Cardiac muscle cell (in vitro differentiated cells and primary cell): ENCODE measurements at regions not wholly inside any gene's neighbourhood (a gene's known extent, or its start where the extent isn't known, plus 50 kb on each side); places are given as distances from the start of the nearest gene placed in this dataset.
"Not testable (repeated sequence)": the region's sequence is repeated elsewhere in the genome, so short reads cannot be mapped to it uniquely, and the experiment has no call there.

Source experiments
- DNase-seq, 2 donors: peaks; one replicate each; pipeline versions ENCODE4 v3.0.0 to v3.0.0-alpha.2; 2010 to 2017; ENCODE audit warnings: low read depth in 1 of 2, low spot score in 1 of 2
- H3K27ac ChIP-seq: fragments of 200-600 bp; sonication (generic); 2 replicates; pipeline ENCODE4 v1.5.1; 2016
- H3K27me3 ChIP-seq: fragments of 200-600 bp; sonication (generic); 2 replicates; pipeline ENCODE4 v1.6.0; 2016; ENCODE audit warnings: control low read depth
- H3K36me3 ChIP-seq: fragments of 200-600 bp; sonication (generic); 2 replicates; pipeline ENCODE4 v1.5.1; 2016; ENCODE audit warnings: control low read depth
- H3K4me1 ChIP-seq: fragments of 200-600 bp; sonication (generic); 2 replicates; pipeline ENCODE4 v1.8.1; 2017; ENCODE audit warnings: low read depth, mild to moderate bottlenecking, mixed run types
- H3K4me3 ChIP-seq: fragments of 200-600 bp; sonication (generic); 2 replicates; pipeline ENCODE4 v1.5.1; 2016; ENCODE audit warnings: mild to moderate bottlenecking
- H3K9me3 ChIP-seq: fragments of 200-600 bp; sonication (generic); 2 replicates; pipeline ENCODE4 v1.5.1; 2017; ENCODE audit warnings: low read depth, mild to moderate bottlenecking, control low read depth
- CTCF ChIP-seq: IDR thresholded peaks from 2 replicates; pipeline ENCODE4 v1.5.1; 2012; ENCODE audit warnings: low read depth, mild to moderate bottlenecking, low read length

GRCh38 chr15:25247407-25248038, 191.3 kb downstream of the UBE3A start:
- Histone ChIP-seq H3K9me3 (no peaks in the 10 kb centered on the region), H3K27me3 (no peaks in the 10 kb centered on the region), H3K27ac (no peak overlapping the region), H3K4me3 (no peak overlapping the region), H3K36me3 (no peaks in the 10 kb centered on the region), H3K4me1 (no peaks in the 10 kb centered on the region)
- DNase-seq, result no peak
- no peak for TF ChIP-seq CTCF

DNA sequence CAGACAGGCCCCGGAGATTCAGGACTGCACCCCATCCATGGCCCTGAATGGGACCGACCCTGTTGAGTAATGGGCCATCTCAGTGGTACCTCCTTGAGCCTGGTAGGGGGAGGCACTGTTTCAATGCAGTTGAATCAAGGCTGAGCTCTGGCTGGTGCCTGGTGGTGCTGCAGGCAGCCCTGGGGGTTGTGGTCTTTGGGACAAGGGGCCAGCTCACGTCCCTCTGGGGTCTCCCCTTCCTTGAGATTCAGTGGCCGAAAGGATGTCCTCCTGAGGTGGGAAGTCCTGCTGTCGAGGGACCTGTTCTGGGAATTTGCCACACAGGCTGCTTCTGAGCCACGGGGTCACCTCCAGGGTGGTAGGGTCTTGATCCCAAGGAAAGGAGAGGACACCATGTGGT, 190.7 kb downstream of the UBE3A start:
- not testable (repeated sequence) for DNase-seq, H3K36me3 ChIP-seq, H3K27ac ChIP-seq, H3K9me3 ChIP-seq, H3K4me1 ChIP-seq, H3K27me3 ChIP-seq, H3K4me3 ChIP-seq

DNA sequence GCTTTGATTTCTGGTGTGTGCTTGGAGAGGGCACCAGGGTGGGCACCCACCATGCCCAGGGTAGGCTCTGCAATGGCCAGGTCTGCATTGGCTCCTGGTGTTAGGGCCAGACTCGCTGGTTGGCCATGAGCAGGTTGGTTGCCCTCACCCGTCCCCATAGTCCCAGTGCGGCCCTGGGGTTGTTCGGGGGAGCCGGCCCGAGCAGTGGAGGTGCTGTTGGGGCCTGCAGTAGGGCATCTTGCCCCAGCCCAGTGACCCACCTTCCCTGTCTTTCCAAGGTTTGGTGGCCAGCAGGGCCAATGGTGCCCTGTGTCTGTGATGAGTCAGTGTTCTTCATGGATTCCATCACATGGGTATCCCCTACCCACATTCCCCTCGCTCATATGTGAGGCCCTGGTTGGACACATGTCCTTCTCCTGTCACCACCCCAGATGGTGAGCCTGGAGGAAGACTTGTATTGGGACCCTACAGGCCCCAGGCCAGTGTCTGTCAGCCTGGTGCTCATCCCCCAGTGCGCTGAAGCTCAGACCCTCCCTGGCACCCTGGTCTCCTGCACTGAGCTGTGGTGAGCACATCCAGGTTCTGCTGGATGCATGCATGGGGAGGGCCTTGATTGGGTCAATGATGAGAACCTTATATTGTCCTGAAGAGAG, 190.1 kb downstream of the UBE3A start:
- no peak for DNase-seq
- no peak for TF ChIP-seq CTCF
- no peaks in the 10 kb centered on the region for H3K36me3 ChIP-seq
- no peaks in the 10 kb centered on the region for H3K9me3 ChIP-seq
- no peak overlapping the region for H3K4me3 ChIP-seq
- no peak overlapping the region for H3K27ac ChIP-seq
- no peaks in the 10 kb centered on the region for H3K4me1 ChIP-seq
- H3K27me3 ChIP-seq, result no peaks in the 10 kb centered on the region

DNA sequence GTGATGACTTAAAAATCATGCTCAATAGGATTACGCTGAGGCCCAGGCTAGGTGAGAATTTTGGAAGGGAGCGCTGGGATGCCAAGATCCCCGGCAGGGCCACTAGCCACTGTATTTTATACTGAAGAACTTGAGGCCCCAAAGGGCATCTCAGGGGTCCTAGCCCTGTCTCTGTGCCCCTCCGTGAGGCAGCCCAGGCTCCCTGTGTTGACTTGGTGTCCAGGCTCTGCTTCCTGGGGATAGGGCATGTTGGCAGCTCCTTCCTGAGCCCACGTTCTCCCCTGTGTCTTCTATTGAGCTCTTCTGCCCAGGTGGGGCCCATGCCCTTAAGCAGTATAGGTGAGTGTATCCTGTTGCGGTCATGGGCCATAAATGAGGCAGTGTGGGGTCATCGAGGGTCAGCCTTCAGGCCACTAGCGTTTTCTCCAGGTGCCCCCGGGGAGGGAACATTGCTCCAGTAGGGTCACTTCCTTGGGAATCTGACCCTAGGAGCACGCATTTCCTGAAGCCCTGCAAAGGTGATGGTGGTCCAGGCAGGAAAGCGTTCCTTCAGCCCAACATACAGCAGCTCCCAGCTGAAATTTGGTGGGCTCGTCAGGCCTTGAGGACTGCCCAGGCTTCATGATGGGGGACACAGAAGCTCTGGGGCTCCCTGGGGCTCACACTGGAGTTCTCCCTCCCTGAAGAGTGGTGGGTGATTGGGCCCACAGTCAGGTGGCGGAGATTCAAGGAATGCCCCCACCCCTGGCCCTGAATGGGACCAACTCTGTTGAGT, 189.4 kb downstream of the UBE3A start:
- no peak for TF ChIP-seq CTCF
- Histone ChIP-seq H3K27ac (no peak overlapping the region), H3K4me1 (no peaks in the 10 kb centered on the region), H3K9me3 (no peaks in the 10 kb centered on the region), H3K36me3 (no peaks in the 10 kb centered on the region), H3K27me3 (no peaks in the 10 kb centered on the region), H3K4me3 (no peak overlapping the region)
- DNase-seq, result no peak

- no peaks in the 10 kb centered on the region for H3K9me3 ChIP-seq
Measured at GRCh38 chr15:25250011-25250596, 188.7 kb downstream of the UBE3A start.

More at GRCh38 chr15:25250011-25250596, 188.7 kb downstream of the UBE3A start:
- Histone ChIP-seq H3K4me1 (no peaks in the 10 kb centered on the region), H3K27ac (no peak overlapping the region), H3K4me3 (no peak overlapping the region), H3K27me3 (no peaks in the 10 kb centered on the region), H3K36me3 (no peaks in the 10 kb centered on the region)
- DNase-seq, result no peak
- no peak for TF ChIP-seq CTCF
